GM18508 (cell line): ENCODE measurements at regions not wholly inside any gene's neighbourhood (a gene's known extent, or its start where the extent isn't known, plus 50 kb on each side); places are given as distances from the start of the nearest gene placed in this dataset.

Experiments used
- ATAC-seq: cut with Tn5 transposase; IDR thresholded peaks from one replicate; pipeline ENCODE4 v1.9.1; 2021; ENCODE audit warnings: moderate number of reproducible peaks; ENCODE audit not compliant: insufficient read depth, unreplicated experiment

GRCh38 chr2:180513389-180513788 is 467.0 kb upstream of the UBE2E3 start:
- ATAC-seq, result no peak

- no peak for ATAC-seq
These were observed 471.9 kb upstream of the UBE2E3 start for GRCh38 chr2:180508458-180508857.

GRCh38 chr2:180507028-180507427 is 473.4 kb upstream of the UBE2E3 start:
- ATAC-seq, result no peak

- no peak for ATAC-seq
These were observed 475.2 kb upstream of the UBE2E3 start for GRCh38 chr2:180505203-180505602.

- no peak for ATAC-seq
These were observed 482.7 kb upstream of the UBE2E3 start for GRCh38 chr2:180497621-180498152.

GRCh38 chr2:180495606-180496005 is 484.8 kb upstream of the UBE2E3 start:
- no peak for ATAC-seq

- ATAC-seq, result no peak
These were observed 486.1 kb upstream of the UBE2E3 start for GRCh38 chr2:180494286-180494685.

GRCh38 chr2:180482696-180483095 is 475.6 kb upstream of the CWC22 start:
- ATAC-seq, result no peak

- no peak for ATAC-seq
These were observed 474.9 kb upstream of the CWC22 start for GRCh38 chr2:180481998-180482397.

GRCh38 chr2:180478883-180479282 is 471.8 kb upstream of the CWC22 start:
- ATAC-seq, result no peak

- ATAC-seq, result no peak
These were observed 467.6 kb upstream of the CWC22 start for GRCh38 chr2:180474716-180475115.

GRCh38 chr2:180473456-180473855 is 466.4 kb upstream of the CWC22 start:
- ATAC-seq, result no peak

- no peak for ATAC-seq
These were observed 465.0 kb upstream of the CWC22 start for GRCh38 chr2:180472133-180472532.

GRCh38 chr2:180463608-180464007 is 456.5 kb upstream of the CWC22 start:
- ATAC-seq, result no peak

GRCh38 chr2:180461761-180462160 is 454.7 kb upstream of the CWC22 start:
- ATAC-seq, result no peak

- ATAC-seq, result no peak
These were observed 449.7 kb upstream of the CWC22 start for GRCh38 chr2:180456801-180457200.

- no peak for ATAC-seq
These were observed 443.7 kb upstream of the CWC22 start for GRCh38 chr2:180450841-180451240.

- no peak for ATAC-seq
These were observed 442.2 kb upstream of the CWC22 start for GRCh38 chr2:180449171-180449915.

- no peak for ATAC-seq
These were observed 439.4 kb upstream of the CWC22 start for GRCh38 chr2:180446492-180446891.

- no peak for ATAC-seq
These were observed 436.8 kb upstream of the CWC22 start for GRCh38 chr2:180443888-180444287.

GRCh38 chr2:180442860-180443644 is 436.0 kb upstream of the CWC22 start:
- ATAC-seq, result no peak
